ENCODE measurements at regions not wholly inside any gene's neighbourhood (a gene's known extent, or its start where the extent isn't known, plus 50 kb on each side); places are given as distances from the start of the nearest gene placed in this dataset.

GRCh38 chr14:32254952-32255679 lies 52.0 kb upstream of the RNU6-8 start:
- TF ChIP-seq CTCF (IDR thresholded peaks at IDR 0.05), result peak; percentile 69 to 78 (median 73)
- TF ChIP-seq POLR2A (IDR thresholded peaks at IDR 0.05), result no peak

Measured in transverse colon (tissue), 3 donors.